ENCODE measurements at regions not wholly inside any gene's neighbourhood (a gene's known extent, or its start where the extent isn't known, plus 50 kb on each side); places are given as distances from the start of the nearest gene placed in this dataset.

- TF ChIP-seq PHF8 (conservative IDR thresholded peaks at IDR 0.05; ENCODE audit: low read depth, low read length) (no peak), ATF2 (IDR thresholded peaks at IDR 0.05; ENCODE audit: low read length) (no peak)
Observed at GRCh38 chr3:26050776-26051175, 260.9 kb downstream of the OXSM start (continued).
